COR-L47 (cell line): ENCODE measurements at regions not wholly inside any gene's neighbourhood (a gene's known extent, or its start where the extent isn't known, plus 50 kb on each side); places are given as distances from the start of the nearest gene placed in this dataset.

Experiments used
- DNase-seq: peaks from one replicate; lab custom pipeline; 2025; lab: John Stamatoyannopoulos, UW

GRCh38 chr4:15376145-15376544, 51.7 kb upstream of the C1QTNF7 start:
- no peak for DNase-seq

- DNase-seq: no peak
Observed at GRCh38 chr4:15376594-15376993, 51.2 kb upstream of the C1QTNF7 start.
